Stomach (tissue), 8 donors: ENCODE measurements at regions not wholly inside any gene's neighbourhood (a gene's known extent, or its start where the extent isn't known, plus 50 kb on each side); places are given as distances from the start of the nearest gene placed in this dataset.
A peak's percentile ranks its signal among the peaks of the same experiment; 100 is the strongest.

ENCODE experiments used
- DNase-seq, 2 donors: peaks; one replicate each; pipeline versions ENCODE4 v3.0.0 to v3.0.0-alpha.2; 2013 to 2019
- H3K27ac ChIP-seq, 5 donors: fragments of 200-600 bp in 4 of 5; sonication (generic) in 4 of 5; one replicate each; pipeline ENCODE4 v1.5.1; 2013 to 2019; ENCODE audit warnings: mild to moderate bottlenecking in 1 of 5, moderate library complexity in 1 of 5
- H3K27me3 ChIP-seq, 3 donors: fragments of 200-600 bp; sonication (generic); one replicate each; pipeline ENCODE4 v1.5.1; 2017 to 2019; ENCODE audit warnings: mixed run types in 1 of 3
- H3K36me3 ChIP-seq, 4 donors: fragments of 200-600 bp; sonication (generic); 1 replicate in 3 of 4; 2 replicates in 1 of 4; pipeline ENCODE4 v1.5.1; 2016 to 2019
- H3K4me1 ChIP-seq, 4 donors: fragments of 200-600 bp; sonication (generic); one replicate each; pipeline ENCODE4 v1.5.1; 2016 to 2019
- H3K4me3 ChIP-seq, 4 donors: fragments of 200-600 bp; sonication (generic) in 3 of 4; one replicate each; pipeline ENCODE4 v1.5.1; 2016 to 2019; ENCODE audit warnings: mild to moderate bottlenecking in 1 of 4
- H3K9me3 ChIP-seq, 4 donors: fragments of 200-600 bp; sonication (generic); one replicate each; pipeline ENCODE4 v1.5.1; 2016 to 2019
- EP300 ChIP-seq: sonication (generic); formaldehyde crosslinking; IDR thresholded peaks from one replicate; pipeline ENCODE4 v1.6.1; 2017; ENCODE audit warnings: antibody characterized with exemption
- POLR2A ChIP-seq, 4 donors: fragments of 450-650 bp; IDR thresholded peaks; one replicate each; pipeline ENCODE4 v1.6.1; 2016; ENCODE audit warnings: antibody characterized with exemption in 4 of 4, control low read depth in 2 of 4, mild to moderate bottlenecking in 1 of 4, moderate library complexity in 1 of 4
- POLR2AphosphoS5 ChIP-seq, 3 donors: sonication (generic); formaldehyde crosslinking; IDR thresholded peaks; one replicate each; pipeline ENCODE4 v1.6.1; 2016; ENCODE audit warnings: antibody characterized with exemption in 3 of 3
- WGBS, 5 donors: extraction: QIAGEN DNeasy Blood & Tissue Kit in 3 of 5; methylation state at CpG; one replicate each; pipeline versions ENCODE4 v1.1.5 to v1.1.7; 2013 to 2018; 5-methylcytosine and 5-hydroxymethylcytosine counted together
- intact Hi-C: fragments of 100-400 bp; cut with DNase I; formaldehyde crosslinking; loops from one replicate; pipeline ENCODE4 v1.15.1; 2023; ENCODE audit warnings: low total_unique reads
- TF ChIP-seq, protein P1 (sequence below), 7 experiments: fragments of 450-650 bp in 4 of 7; fragments of 200-600 bp in 3 of 7; sonication (generic) in 3 of 7; IDR thresholded peaks; one replicate each; pipeline ENCODE4 v1.5.1; 2016 to 2019; ENCODE audit warnings: antibody characterized with exemption in 7 of 7, control low read depth in 2 of 7, mild to moderate bottlenecking in 1 of 7
- donor health status: healthy with polysubstance abuse.
- donor health status: Bipolar disorder and iron deficiency.
- donor health status: healthy.

DNA sequence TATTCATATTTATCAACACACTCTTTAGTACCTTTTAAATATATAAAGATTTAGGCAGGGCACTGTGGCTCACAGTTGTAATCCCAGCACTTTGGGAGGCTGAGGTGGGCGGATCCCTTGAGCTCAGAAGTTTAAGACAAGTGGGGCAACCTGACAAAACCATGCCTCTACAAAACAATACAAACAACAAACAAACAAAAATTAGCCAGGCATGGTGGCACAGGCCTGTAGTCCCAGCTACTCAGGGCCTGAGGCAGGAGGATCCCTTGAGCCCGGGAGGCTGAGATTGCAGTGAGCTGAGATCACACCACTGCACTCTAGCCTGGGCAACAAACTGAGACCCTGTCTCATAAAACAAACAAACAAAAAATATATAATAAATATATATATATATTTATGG, 1748.3 kb upstream of the PCDH20 start:
- no peaks in the 10 kb centered on the region for H3K36me3 ChIP-seq
- no peak overlapping the region for H3K4me3 ChIP-seq
- no peaks in the 10 kb centered on the region for H3K27me3 ChIP-seq
- 86 to 91% (median 88%) methylated on average over 2 of the region's 2 CpGs for WGBS, 5 donors
- no peaks in the 10 kb centered on the region for H3K4me1 ChIP-seq
- no peak for TF ChIP-seq POLR2AphosphoS5 (IDR thresholded peaks at IDR 0.05)
- TF ChIP-seq, protein P1, sequence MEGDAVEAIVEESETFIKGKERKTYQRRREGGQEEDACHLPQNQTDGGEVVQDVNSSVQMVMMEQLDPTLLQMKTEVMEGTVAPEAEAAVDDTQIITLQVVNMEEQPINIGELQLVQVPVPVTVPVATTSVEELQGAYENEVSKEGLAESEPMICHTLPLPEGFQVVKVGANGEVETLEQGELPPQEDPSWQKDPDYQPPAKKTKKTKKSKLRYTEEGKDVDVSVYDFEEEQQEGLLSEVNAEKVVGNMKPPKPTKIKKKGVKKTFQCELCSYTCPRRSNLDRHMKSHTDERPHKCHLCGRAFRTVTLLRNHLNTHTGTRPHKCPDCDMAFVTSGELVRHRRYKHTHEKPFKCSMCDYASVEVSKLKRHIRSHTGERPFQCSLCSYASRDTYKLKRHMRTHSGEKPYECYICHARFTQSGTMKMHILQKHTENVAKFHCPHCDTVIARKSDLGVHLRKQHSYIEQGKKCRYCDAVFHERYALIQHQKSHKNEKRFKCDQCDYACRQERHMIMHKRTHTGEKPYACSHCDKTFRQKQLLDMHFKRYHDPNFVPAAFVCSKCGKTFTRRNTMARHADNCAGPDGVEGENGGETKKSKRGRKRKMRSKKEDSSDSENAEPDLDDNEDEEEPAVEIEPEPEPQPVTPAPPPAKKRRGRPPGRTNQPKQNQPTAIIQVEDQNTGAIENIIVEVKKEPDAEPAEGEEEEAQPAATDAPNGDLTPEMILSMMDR (IDR thresholded peaks at IDR 0.05), result no peak
- TF ChIP-seq POLR2A (IDR thresholded peaks at IDR 0.05), result no peak
- no peak for TF ChIP-seq EP300
- no peaks in the 10 kb centered on the region for H3K9me3 ChIP-seq
- intact Hi-C loops, result no loop called here
- no peak for DNase-seq
- H3K27ac ChIP-seq, result no peak overlapping the region

DNA sequence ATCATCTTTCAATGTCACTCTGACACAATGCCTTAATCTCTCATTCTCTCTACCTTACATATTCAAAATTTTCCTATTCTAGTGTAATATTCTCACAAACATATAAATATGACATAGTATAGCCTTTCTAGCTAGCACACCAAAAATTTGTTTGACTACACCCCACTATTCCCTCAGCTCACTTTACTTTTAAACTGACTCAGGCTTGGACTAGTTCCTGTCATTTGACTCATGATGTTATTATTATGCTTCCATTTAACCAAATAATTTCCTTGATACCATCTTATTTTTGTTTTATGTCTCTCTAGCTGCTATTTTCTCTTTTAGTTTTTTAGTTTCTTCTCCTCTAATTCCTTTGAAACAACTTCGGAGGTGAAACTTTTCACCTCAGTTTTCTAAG, 1745.6 kb upstream of the PCDH20 start:
- intact Hi-C loops, result no loop called here
- H3K27me3 ChIP-seq, result no peaks in the 10 kb centered on the region
- no peak for TF ChIP-seq EP300
- TF ChIP-seq, protein P1 (IDR thresholded peaks at IDR 0.05), result no peak
- no peak for TF ChIP-seq POLR2AphosphoS5 (IDR thresholded peaks at IDR 0.05)
- TF ChIP-seq POLR2A (IDR thresholded peaks at IDR 0.05), result no peak
- WGBS, 5 donors, result 88 to 100% (median 93%) methylated on average over 1 of the region's 1 CpG
- no peaks in the 10 kb centered on the region for H3K9me3 ChIP-seq
- H3K4me3 ChIP-seq, result no peak overlapping the region
- H3K27ac ChIP-seq, result no peak overlapping the region
- DNase-seq, result no peak
- no peaks in the 10 kb centered on the region for H3K4me1 ChIP-seq
- no peaks in the 10 kb centered on the region for H3K36me3 ChIP-seq

DNA sequence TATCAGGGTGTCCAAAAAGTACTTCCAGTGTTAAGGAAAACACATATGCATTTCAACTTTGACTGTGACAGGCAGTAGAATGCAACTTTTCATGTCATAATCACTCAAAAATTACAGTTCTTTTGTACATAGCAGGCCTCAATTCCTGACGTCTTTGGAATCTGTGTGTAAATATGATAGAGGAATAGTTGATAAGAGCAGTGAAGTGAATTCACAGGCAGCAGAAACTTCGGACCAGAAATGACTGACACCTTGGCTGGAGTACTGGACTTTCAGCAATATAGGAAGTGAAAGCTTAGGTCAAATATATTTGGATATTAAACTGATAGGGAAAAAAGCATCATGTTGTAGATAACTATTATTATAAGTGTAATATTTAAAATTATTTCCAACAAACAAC, 1741.2 kb upstream of the PCDH20 start:
- DNase-seq, result peak in 1 of 2 donors; percentile 2
- TF ChIP-seq POLR2A (IDR thresholded peaks at IDR 0.05), result no peak
- TF ChIP-seq, protein P1 (IDR thresholded peaks at IDR 0.05), result no peak
- 12 to 39% (median 23%) methylated on average over 2 of the region's 2 CpGs for WGBS, 5 donors

DNA sequence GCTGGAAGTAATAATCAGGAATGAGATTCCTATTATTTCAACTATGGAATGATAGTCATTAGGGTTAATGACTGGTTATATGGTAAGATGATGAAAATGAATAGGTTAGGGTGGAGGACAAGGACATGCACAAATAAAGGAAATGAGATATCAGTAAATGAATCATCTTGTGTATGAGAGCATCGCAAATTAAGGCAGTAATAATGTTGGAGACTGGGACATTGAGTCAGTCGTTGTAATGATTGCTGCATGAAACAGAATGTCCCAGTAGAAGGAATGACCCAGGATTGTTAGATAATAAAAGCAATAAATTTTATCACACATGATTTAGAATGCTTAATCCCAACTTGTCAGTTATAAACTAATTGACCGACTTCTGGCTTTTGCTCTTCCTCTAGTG, 1733.7 kb upstream of the PCDH20 start:
- no peak overlapping the region for H3K4me3 ChIP-seq
- TF ChIP-seq POLR2A (IDR thresholded peaks at IDR 0.05), result no peak
- no peak for TF ChIP-seq POLR2AphosphoS5 (IDR thresholded peaks at IDR 0.05)
- no peak for TF ChIP-seq EP300
- TF ChIP-seq, protein P1 (IDR thresholded peaks at IDR 0.05), result no peak
- DNase-seq, result no peak
- H3K27me3 ChIP-seq, result no peaks in the 10 kb centered on the region
- WGBS, 5 donors, result 75 to 95% (median 92%) methylated on average over 3 of the region's 3 CpGs
- H3K9me3 ChIP-seq, result peaks cover 0 to 3% (median 0%) of the 10 kb centered on the region in 4 donors
- no peak overlapping the region for H3K27ac ChIP-seq
- no peaks in the 10 kb centered on the region for H3K36me3 ChIP-seq
- no peaks in the 10 kb centered on the region for H3K4me1 ChIP-seq
- intact Hi-C loops, result no loop called here

More for the DNA sequence above, 1741.2 kb upstream of the PCDH20 start:
- intact Hi-C loops, result no loop called here
- no peaks in the 10 kb centered on the region for H3K36me3 ChIP-seq
- no peaks in the 10 kb centered on the region for H3K27me3 ChIP-seq
- no peak overlapping the region for H3K27ac ChIP-seq
- no peaks in the 10 kb centered on the region for H3K4me1 ChIP-seq
- peaks cover 0 to 3% (median 0%) of the 10 kb centered on the region in 4 donors for H3K9me3 ChIP-seq
- no peak overlapping the region for H3K4me3 ChIP-seq

DNA sequence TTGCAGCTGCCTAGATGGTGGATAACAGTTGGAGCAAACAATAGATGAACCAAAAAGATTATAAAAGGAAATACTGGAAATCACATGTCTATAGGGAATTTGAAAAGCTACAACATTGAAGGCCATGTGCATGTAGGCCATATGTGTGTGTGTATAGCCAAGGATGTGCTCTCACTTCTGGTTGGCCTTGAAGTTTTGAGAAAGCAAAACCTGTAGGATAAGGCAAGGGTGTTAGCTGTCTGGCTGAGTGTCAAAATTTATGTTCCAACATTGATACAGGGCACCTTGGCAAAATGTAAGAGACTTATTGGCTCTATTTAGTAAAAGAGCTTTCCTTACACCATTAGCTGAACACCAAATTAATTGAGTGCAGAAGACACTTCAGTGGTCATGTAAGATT, 1723.6 kb upstream of the PCDH20 start:
- no peaks in the 10 kb centered on the region for H3K9me3 ChIP-seq
- no peaks in the 10 kb centered on the region for H3K4me1 ChIP-seq
- no peak overlapping the region for H3K4me3 ChIP-seq
- no peak for DNase-seq
- H3K27ac ChIP-seq, result no peak overlapping the region
- H3K27me3 ChIP-seq, result no peaks in the 10 kb centered on the region
- intact Hi-C loops, result no loop called here
- no peak for TF ChIP-seq POLR2A (IDR thresholded peaks at IDR 0.05)
- no peak for TF ChIP-seq EP300
- H3K36me3 ChIP-seq, result no peaks in the 10 kb centered on the region
